Lung (tissue), 11 donors: ENCODE measurements at regions not wholly inside any gene's neighbourhood (a gene's known extent, or its start where the extent isn't known, plus 50 kb on each side); places are given as distances from the start of the nearest gene placed in this dataset.
"Not testable (repeated sequence)": the region's sequence is repeated elsewhere in the genome, so short reads cannot be mapped to it uniquely, and the experiment has no call there.

ENCODE experiments used
- ATAC-seq: fragments of 200-7000 bp; cut with Tn5 transposase; one replicate; pipeline ENCODE4 v1.9.1; 2020; ENCODE audit warnings: moderate number of reproducible peaks; ENCODE audit not compliant: insufficient read depth, low FRiP score
- DNase-seq, 3 donors: peaks; one replicate each; pipeline ENCODE4 v3.0.0-alpha.2; 2013 to 2017
- H3K27ac ChIP-seq, 2 donors: one replicate each; pipeline ENCODE4 v1.5.1; 2013; ENCODE audit warnings: mild to moderate bottlenecking in 2 of 2, moderate library complexity in 2 of 2, control low read depth in 1 of 2, inconsistent platforms in 1 of 2, low read depth in 1 of 2, low read length in 1 of 2
- H3K27me3 ChIP-seq, 3 donors: one replicate each; pipeline ENCODE4 v1.5.1; 2013; ENCODE audit warnings: low read length in 2 of 3; ENCODE audit not compliant: control insufficient read depth in 3 of 3, insufficient read depth in 3 of 3
- H3K36me3 ChIP-seq, 4 donors: one replicate each; pipeline ENCODE4 v1.5.1; 2013; ENCODE audit warnings: low read length in 4 of 4, mild to moderate bottlenecking in 1 of 4, moderate library complexity in 1 of 4; ENCODE audit not compliant: control insufficient read depth in 4 of 4, insufficient read depth in 4 of 4
- H3K4me1 ChIP-seq, 5 donors: one replicate each; pipeline ENCODE4 v1.5.1; 2013; ENCODE audit warnings: low read length in 5 of 5, mild to moderate bottlenecking in 2 of 5, moderate library complexity in 1 of 5; ENCODE audit not compliant: control insufficient read depth in 5 of 5, insufficient read depth in 5 of 5
- H3K4me3 ChIP-seq: one replicate; pipeline ENCODE4 v1.5.1; 2013; ENCODE audit warnings: mild to moderate bottlenecking, control low read depth, moderate library complexity
- H3K9ac ChIP-seq, 2 donors: one replicate each; pipeline ENCODE4 v1.5.1; 2013; ENCODE audit warnings: low read length in 2 of 2, control low read depth in 1 of 2; ENCODE audit not compliant: insufficient read depth in 1 of 2
- H3K9me3 ChIP-seq, 4 donors: one replicate each; pipeline ENCODE4 v1.5.1; 2013; ENCODE audit warnings: low read length in 3 of 4, mild to moderate bottlenecking in 1 of 4, moderate library complexity in 1 of 4; ENCODE audit not compliant: control insufficient read depth in 4 of 4, insufficient read depth in 3 of 4
- WGBS, 2 donors: extraction: QIAGEN DNeasy Blood & Tissue Kit; methylation state at CpG; one replicate each; pipeline ENCODE4 v1.1.7; 2013; 5-methylcytosine and 5-hydroxymethylcytosine counted together
- TF ChIP-seq, protein P1 (sequence below): IDR thresholded peaks from 2 replicates; pipeline ENCODE4 v1.5.1; 2012; ENCODE audit warnings: mild to moderate bottlenecking; ENCODE audit errors: control extremely low read depth, extremely low read depth
- donor health status: control.
- donor health status: control.
- donor health status: Bipolar disorder and iron deficiency.
- donor health status: healthy.
- donor health status: DM: yes; HTN: yes; CAD: no.

DNA sequence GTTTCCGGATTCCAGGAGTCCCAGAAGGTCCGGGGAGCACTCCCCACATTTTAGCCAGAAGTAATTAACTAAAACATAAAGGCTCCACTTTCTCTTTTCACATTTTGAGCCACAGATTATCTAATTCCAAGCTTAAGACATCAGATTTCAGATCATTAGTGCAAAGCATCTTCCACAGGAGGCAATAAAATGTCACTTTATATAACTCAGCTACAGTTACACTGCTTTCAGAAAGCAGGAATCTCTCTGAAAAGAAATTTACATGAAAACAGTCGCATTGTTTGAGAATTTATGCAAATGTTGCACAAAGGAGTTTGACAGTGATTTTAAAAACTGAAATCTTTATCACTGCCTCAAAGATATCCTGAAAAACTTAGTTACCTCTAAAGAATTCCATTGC, 99.7 kb downstream of the LMO4 start:
- no peak for DNase-seq
- Histone ChIP-seq H3K9ac (no peak overlapping the region), H3K4me1 (peaks cover 0 to 5% (median 0%) of the 10 kb centered on the region in 5 donors), H3K27ac (no peak overlapping the region), H3K9me3 (no peaks in the 10 kb centered on the region), H3K4me3 (no peak overlapping the region), H3K27me3 (no peaks in the 10 kb centered on the region), H3K36me3 (no peaks in the 10 kb centered on the region)
- WGBS, 2 donors: 81 to 85% methylated on average over 3 of the region's 3 CpGs
- TF ChIP-seq, protein P1, sequence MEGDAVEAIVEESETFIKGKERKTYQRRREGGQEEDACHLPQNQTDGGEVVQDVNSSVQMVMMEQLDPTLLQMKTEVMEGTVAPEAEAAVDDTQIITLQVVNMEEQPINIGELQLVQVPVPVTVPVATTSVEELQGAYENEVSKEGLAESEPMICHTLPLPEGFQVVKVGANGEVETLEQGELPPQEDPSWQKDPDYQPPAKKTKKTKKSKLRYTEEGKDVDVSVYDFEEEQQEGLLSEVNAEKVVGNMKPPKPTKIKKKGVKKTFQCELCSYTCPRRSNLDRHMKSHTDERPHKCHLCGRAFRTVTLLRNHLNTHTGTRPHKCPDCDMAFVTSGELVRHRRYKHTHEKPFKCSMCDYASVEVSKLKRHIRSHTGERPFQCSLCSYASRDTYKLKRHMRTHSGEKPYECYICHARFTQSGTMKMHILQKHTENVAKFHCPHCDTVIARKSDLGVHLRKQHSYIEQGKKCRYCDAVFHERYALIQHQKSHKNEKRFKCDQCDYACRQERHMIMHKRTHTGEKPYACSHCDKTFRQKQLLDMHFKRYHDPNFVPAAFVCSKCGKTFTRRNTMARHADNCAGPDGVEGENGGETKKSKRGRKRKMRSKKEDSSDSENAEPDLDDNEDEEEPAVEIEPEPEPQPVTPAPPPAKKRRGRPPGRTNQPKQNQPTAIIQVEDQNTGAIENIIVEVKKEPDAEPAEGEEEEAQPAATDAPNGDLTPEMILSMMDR: no peak
- ATAC-seq: no peak

DNA sequence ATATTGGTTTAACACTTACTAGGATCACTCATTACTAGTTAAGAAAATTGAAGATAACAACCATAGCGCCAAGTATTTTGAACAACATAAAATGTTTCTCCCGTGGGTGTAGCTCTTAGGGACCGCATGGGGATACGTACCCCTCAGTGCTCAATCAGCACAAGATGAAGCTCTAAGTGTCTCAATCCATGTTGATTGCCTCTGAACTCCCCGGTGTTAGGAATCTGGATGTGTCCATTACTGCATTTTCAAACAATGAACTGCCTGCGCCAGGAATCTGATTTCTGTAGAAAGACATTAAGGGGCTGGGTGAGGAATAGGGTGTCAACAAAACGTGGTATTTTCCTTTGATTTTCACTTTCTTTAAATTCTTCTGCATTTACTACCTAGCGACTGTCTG, 100.2 kb downstream of the LMO4 start:
- H3K27me3 ChIP-seq: no peaks in the 10 kb centered on the region
- no peak overlapping the region for H3K9ac ChIP-seq
- WGBS, 2 donors: 80 to 90% methylated on average over 8 of the region's 8 CpGs
- ATAC-seq (no peak), DNase-seq (no peak)
- no peaks in the 10 kb centered on the region for H3K36me3 ChIP-seq
- peaks cover 0 to 5% (median 0%) of the 10 kb centered on the region in 5 donors for H3K4me1 ChIP-seq
- TF ChIP-seq, protein P1: no peak
- H3K9me3 ChIP-seq: no peaks in the 10 kb centered on the region
- H3K27ac ChIP-seq: no peak overlapping the region
- no peak overlapping the region for H3K4me3 ChIP-seq

DNA sequence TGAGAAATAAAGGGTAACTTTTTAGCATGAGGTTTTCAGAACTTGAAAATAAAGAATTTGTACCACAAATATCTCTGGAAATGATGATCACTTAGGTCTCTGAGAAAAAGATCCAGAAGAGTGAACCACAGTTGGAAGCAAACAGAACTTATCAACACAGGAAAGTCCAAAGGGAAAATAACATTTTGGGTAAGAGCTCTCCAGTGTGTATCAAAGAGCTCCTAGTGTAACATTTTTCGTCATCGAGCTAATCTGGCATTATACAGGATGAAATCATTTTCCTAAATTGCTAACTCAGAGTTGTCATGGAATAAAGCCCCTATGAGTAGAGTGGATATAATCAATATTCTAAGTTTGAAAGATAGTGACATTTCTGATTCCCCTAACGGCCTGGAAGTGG, 104.0 kb downstream of the LMO4 start:
- ATAC-seq (no peak), DNase-seq (no peak)
- peaks cover 0 to 4% (median 0%) of the 10 kb centered on the region in 5 donors for H3K4me1 ChIP-seq
- 62 to 91% methylated on average over 3 of the region's 3 CpGs for WGBS, 2 donors
- no peak overlapping the region for H3K4me3 ChIP-seq
- no peaks in the 10 kb centered on the region for H3K27me3 ChIP-seq
- H3K9me3 ChIP-seq: no peaks in the 10 kb centered on the region
- no peak overlapping the region for H3K9ac ChIP-seq
- H3K36me3 ChIP-seq: no peaks in the 10 kb centered on the region
- no peak overlapping the region for H3K27ac ChIP-seq
- TF ChIP-seq, protein P1: no peak

DNA sequence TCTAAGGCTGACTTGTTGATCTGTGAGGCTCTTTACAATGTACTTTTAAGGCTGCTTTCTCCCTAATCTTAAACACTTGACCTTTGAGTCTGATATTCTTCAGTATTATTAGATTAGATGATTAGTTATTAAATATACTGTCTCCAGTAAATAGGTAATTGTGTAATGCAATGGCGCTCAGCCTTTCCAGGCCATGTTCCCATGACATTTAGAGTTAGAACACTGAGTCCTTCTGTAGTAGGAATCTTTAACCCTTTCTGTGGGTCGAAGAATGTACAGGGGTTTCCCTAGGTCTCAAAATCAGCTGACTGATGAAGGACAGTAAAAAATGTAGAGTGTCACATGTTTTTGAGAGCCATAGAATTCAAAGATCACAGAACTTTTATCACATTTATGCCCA, 104.4 kb downstream of the LMO4 start:
- not testable (repeated sequence) for ATAC-seq, H3K27me3 ChIP-seq, H3K9ac ChIP-seq, H3K4me3 ChIP-seq, H3K36me3 ChIP-seq, H3K4me1 ChIP-seq, DNase-seq, H3K9me3 ChIP-seq, H3K27ac ChIP-seq
- 63 to 92% methylated on average over 2 of the region's 2 CpGs for WGBS, 2 donors
